GM19239 (cell line): ENCODE measurements at regions not wholly inside any gene's neighbourhood (a gene's known extent, or its start where the extent isn't known, plus 50 kb on each side); places are given as distances from the start of the nearest gene placed in this dataset.

Source experiments
- DNase-seq: peaks from one replicate; pipeline ENCODE4 v3.0.0; 2011; ENCODE audit warnings: low spot score; ENCODE audit not compliant: insufficient read length
- FAIRE-seq: peaks from 2 replicates; lab custom pipeline; 2011; peaks lifted over from hg19 to GRCh38; lab: Jason Lieb, UNC

DNA sequence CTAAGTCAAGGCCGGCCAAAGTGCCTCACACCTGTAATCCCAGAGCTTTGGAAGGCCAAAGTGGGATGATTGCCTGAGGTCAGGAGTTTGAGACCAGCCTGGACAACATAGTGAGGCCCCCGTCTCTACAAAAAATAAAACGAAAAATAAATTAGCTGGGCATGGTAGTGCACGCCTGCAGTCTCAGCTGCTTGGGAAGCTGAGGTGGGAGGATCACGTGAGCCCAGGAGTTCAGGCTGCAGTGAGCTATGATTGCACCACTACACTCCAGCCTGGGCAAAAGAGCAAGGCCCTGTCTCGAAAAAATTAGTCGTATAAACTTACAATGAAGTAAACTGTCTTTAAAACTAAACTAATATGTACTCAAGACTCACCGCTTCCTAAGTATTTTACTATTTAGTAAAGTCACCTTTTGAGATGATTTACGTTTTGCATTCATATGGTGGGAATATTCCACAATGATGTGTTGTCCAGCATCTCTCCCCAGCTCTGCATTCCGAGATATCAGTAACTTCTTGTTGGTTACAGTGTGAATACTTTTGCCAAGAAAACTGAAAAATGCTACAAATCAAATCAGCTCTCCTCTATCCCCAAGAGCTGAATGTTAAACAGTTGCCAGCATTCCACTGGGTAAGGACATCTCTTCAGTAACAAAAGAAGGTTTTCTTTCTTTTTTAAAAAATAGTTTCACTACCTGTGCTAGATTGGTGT, 84.9 kb upstream of the C21orf91 start:
- FAIRE-seq: no peak
- DNase-seq: no peak

DNA sequence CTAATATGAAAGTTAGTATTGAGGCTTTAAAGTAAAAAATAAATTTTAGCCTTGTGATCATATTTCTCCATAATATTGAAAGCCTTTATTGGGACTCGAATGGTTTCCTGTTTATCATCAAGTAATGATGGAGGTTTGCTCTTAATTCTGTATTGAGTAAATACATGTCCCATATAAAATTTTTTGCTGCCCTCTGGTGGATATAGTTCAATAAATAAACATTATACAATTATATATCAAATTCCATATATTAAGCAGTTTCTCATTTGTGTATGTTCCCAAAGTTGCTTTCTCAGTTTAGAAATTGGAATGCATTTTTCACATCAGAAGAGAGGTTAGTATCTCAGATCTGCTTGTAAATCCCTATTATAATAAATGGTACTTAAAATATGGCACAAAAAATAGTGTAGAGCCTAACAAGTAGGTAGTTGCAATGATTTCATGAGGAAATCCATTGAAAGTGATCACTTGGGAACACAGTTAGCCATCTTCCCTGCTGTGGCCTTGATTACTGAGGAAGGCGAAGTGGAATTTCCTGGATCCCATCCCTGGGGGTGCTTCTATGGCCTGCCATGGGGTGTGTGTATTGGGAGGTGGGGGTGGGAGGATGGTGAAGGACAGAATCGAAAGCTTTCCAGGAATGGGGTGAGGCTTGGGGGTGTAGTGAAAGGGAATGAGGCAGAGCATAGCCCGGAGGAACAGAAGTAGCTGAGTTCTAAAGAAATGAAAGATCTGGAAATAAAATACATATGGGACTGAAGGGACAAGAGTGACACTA, 84.1 kb upstream of the C21orf91 start:
- DNase-seq (no peak), FAIRE-seq (peak; percentile 23)

DNA sequence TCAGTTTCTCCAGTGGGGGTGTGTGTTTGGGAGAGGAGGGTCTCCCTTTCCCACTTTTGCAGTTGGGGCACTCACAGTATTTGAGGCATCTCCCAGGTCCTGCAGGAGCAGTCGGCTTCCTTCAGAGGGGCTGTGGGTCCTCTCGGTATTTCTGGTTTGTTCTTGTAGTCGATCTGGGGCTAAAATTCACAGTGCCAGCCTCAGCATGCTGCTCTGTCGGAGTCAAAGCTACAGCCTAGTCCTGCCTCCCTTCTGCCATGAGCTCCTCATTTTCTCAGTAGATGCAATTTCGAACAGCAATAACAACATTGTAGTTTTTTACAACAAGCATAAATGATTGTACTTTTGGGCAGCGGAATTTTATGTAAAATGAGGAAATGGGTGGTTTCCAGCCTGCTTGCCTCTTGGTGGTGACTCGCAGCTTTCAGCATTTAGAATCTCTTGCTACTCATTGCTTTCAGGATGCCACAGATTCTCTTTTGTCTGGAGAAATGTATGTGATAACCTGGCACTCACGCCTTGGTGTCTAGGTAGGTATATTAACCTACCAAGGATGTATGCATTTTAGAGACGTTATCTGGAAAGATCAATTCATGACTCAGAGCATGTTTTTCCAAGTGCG, 82.4 kb upstream of the C21orf91 start:
- no peak for FAIRE-seq

DNA sequence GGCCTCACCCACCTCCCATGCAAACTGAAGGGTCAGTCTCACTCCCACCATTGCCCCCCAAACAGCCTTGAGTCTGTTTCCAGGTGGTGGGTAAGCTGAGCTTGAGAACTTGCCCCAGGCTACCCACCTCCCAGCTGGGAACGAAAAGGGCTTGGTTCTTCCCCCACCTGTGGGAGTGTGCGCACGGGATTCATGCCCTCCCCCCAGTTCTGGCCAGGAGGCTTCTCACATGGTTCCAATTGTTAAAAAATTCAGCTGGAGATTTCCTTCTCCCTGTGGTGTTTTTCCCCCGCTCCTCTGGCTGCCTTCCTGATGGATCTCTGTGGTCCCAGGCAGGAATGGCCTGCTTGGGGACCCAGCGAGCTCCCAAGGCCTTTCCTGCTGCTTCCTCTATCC, 81.8 kb upstream of the C21orf91 start:
- FAIRE-seq (no peak), DNase-seq (no peak)

More for the DNA sequence above, 82.4 kb upstream of the C21orf91 start:
- no peak for DNase-seq

DNA sequence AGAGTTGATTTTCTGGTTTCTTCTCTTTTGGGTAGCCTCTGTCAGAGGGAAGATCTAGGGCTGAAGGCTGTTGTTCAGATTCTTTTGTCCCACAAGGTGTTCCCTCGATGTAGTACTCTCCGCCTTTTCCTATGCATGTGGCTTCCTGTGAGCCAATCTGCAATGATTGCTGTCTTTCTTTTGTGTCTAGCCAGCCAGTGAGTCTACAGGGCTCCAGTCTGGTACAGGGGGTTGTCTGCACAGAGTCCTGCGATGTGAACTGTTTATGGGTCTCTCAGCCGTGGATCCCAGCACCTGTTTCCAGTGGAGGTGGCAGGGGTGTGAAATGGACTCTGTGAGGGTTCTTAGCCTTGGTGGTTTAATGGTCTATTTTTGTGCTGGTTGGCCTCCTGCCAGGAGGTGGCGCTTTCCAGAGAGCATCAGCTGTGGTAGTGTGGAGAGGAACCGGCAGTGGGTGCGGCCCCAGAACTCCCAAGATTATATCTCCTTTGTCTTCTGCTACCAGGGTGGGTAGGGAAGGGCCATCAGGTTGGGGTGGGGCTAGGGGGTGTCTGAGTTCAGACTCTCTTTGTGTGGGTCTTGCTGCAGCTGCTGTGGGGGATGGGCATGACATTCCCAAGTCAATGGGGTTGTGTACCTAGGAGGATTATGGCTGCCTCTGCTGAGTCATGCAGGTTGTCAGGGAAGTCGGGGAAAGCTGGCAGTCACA, 81.3 kb upstream of the C21orf91 start:
- DNase-seq: no peak
- no peak for FAIRE-seq

DNA sequence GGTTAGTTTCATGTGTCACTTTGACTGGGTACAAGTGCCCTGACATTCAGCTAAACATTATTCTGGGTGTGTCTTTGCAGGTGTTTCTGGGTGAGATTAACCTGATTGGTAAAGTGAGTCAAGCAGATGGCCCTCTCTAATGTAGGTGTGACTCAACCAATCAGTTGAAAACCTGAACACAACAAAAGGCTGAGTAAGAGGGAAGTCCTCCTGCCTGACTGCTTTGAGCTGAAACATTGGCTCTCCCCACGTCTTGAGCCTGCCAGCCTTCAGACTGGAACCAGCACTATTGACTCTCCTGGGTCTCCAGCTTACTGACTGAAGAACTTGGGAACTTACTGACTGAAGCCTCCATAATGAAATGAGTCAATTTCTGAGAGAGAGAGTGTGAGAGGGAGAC, 70.0 kb upstream of the C21orf91 start:
- no peak for FAIRE-seq
- DNase-seq: no peak

DNA sequence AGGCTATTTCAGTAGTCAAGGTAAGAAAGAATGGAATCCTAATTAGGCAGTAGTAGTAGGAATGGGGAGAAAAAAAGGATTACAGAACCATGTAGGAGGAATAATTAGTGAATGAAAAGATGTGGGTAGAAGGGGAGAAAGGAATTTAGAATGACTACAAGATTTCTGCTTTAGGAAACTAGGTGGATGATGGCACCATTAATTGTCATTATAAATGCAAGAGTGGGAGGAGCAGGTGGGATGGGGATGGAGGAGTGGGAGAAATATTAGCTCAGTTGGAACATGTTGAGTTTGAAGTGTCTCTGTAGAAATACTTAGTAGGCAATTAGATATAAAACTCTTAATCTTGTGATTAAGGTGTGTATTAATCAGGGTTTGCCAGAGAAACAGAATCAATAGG, 50.0 kb upstream of the C21orf91 start:
- no peak for FAIRE-seq
- no peak for DNase-seq
